Ovary (tissue), 3 donors: ENCODE measurements at regions not wholly inside any gene's neighbourhood (a gene's known extent, or its start where the extent isn't known, plus 50 kb on each side); places are given as distances from the start of the nearest gene placed in this dataset.

Experiments
- CTCF ChIP-seq, 3 donors: fragments of 450-650 bp in 2 of 3; fragments of 200-600 bp in 1 of 3; IDR thresholded peaks; one replicate each; pipeline versions ENCODE4 v1.5.1 to v1.8.0; 2016 to 2022; ENCODE audit warnings: antibody characterized with exemption in 3 of 3, mild to moderate bottlenecking in 1 of 3
- EP300 ChIP-seq: sonication (generic); formaldehyde crosslinking; IDR thresholded peaks from one replicate; pipeline ENCODE4 v1.6.1; 2017; ENCODE audit warnings: antibody characterized with exemption
- donor health status: DM: no; HTN: no; CAD: no.

GRCh38 chr1:194734970-194735369 is 1548.6 kb upstream of the B3GALT2 start:
- TF ChIP-seq EP300 (no peak), CTCF (IDR thresholded peaks at IDR 0.05) (no peak)
